LNCAP (cell line): ENCODE measurements at regions not wholly inside any gene's neighbourhood (a gene's known extent, or its start where the extent isn't known, plus 50 kb on each side); places are given as distances from the start of the nearest gene placed in this dataset.

Experiments
- TF ChIP-seq, protein P1 (sequence below): fragments of 450-650 bp; IDR thresholded peaks from 2 replicates; pipeline ENCODE4 v1.5.1; 2017; ENCODE audit warnings: mild to moderate bottlenecking

DNA sequence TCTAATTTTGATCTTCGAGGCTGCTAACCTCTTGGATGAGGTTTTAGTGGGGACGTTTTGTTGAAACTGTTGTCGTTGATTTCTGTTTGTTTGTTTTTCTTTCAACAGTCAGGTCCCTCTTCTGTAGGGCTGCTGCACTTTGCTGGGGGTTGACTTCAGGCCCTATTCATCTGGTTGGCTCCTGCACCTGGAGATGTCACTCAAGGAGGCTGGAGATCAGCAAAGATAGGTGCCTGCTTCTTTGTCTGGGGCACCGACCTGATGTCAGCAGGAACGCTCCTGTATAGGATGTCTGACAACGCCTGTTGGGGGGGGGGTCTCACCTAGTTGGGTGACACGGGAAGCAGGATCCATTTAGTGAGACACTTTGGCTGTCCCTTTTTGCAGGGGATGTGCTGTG is 915.6 kb upstream of the CHAC2 start:
- TF ChIP-seq, protein P1, sequence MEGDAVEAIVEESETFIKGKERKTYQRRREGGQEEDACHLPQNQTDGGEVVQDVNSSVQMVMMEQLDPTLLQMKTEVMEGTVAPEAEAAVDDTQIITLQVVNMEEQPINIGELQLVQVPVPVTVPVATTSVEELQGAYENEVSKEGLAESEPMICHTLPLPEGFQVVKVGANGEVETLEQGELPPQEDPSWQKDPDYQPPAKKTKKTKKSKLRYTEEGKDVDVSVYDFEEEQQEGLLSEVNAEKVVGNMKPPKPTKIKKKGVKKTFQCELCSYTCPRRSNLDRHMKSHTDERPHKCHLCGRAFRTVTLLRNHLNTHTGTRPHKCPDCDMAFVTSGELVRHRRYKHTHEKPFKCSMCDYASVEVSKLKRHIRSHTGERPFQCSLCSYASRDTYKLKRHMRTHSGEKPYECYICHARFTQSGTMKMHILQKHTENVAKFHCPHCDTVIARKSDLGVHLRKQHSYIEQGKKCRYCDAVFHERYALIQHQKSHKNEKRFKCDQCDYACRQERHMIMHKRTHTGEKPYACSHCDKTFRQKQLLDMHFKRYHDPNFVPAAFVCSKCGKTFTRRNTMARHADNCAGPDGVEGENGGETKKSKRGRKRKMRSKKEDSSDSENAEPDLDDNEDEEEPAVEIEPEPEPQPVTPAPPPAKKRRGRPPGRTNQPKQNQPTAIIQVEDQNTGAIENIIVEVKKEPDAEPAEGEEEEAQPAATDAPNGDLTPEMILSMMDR, result no peak

DNA sequence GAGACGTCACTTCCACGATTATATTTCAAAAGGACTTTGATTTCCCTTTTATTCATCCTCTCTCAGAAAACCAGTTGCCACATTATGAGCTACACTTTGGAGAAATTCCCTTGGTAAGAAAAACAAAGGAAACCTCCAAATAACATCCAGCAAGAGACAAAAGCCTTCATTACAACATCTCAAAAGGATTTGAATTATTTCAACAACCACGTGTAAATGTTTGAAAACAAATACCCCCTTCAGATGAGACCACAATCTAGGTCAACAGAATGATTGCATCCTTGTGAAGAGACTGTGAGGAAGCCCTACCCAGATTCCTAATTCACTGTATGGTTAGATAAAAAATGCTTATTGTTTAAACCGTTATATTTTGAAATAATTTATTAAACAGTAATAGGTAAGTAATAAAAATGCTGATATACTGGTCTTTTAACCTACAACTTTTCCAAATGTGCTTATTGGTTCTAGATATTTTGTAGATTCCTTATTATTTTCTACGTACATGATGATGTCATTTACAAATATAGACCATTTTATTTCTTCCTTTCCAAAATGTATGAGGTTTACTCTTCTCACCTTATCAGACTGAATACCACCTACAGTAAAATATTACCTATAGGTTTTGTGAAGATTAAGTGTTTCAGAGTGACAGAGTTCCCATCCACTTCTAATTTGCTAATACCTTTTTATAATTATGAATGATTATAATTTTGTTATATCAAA is 922.7 kb upstream of the CHAC2 start:
- TF ChIP-seq, protein P1, result no peak

DNA sequence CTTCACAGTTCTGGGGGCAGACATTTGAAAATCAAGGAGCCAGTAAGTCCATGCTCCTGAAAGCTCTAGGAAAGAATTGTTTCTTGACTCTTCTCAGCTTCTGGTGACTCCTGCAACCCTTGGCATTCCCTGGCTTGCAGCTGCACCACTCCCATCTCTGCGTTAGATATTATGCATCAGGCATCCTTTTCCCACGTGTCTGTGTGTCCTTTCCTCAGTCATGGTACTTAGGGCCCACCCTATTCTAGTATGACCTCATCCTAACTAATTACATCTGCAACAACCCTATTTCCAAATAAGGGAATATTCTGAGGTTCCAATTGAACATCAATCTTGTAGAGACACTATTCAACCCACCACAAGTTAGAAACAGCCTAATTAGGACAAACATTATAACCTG is 931.7 kb upstream of the CHAC2 start:
- TF ChIP-seq, protein P1, result no peak

DNA sequence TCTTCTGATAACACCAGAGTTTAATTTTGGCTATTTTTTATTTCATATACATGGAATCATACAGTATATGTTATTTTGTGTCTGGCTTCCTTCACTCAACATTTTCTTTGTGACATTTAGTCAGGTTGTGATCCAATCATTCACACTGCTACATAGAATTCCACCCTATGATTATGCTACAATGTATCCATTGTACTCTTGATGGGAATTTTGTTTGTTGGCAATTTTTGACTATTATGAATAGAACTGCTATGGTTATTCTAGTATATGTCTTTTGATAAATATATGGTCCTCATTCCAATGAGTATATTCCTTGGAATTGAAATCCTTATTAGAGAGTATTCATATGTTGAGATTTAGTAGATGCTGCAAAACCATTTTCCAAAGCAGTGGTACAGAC is 936.4 kb upstream of the CHAC2 start:
- TF ChIP-seq, protein P1, result no peak

DNA sequence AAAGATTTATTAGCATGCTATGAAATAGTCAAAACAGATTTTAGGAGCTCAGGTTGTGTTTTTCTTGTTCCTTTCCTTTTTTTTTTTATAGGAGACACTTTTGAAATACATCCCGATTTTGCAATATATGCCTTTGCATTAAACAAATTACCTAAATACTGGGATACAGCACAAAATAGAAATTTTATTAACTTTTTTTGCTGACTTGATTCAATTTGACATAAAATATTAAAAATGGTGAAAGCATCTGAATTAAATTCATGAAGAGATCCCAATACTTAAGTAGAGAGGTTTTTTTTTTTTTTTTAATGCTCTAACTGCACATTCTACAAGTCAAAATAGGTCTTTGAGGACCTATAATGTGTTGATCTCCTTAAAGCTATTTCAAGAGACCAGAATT is 939.5 kb upstream of the CHAC2 start:
- TF ChIP-seq, protein P1, result no peak

DNA sequence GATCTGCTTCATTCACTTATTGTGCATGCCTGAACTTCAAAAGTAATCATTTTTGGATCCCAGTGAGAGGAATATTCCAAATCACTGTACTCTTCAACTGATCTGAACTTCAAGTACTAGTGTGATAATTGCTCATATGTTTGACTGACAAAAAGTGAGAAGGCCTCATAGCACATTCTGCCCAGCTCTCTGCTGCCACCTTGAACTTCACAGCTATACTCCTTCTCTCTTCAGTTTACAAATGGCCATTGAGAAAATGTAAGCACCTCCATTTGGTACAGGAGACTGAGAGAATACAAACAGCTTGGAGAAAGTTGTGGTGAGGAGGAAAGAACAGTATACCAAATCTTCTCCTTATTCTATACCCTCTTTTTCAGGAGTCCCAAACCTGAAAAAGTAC is 946.0 kb upstream of the CHAC2 start:
- TF ChIP-seq, protein P1, result no peak; the same call in 1 of the 2 replicates

DNA sequence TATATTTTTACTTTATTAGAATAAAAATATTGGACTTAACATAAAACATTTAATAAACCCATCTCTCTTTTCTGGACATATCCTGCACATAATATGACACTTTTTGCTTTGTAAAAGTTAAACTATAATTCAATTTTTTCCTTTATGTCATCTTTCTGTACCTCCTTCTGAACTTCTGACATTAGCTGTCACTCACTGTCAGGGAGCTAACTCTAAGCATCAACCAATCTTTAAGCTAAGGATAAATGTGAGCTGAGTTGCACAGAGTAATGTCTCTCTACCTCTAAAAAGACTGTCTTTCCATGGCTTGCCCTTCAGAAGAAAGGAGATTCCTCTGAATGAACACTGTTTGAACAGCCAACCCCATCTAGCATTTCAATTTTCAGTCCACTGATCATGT is 948.6 kb upstream of the CHAC2 start:
- TF ChIP-seq, protein P1, result no peak

DNA sequence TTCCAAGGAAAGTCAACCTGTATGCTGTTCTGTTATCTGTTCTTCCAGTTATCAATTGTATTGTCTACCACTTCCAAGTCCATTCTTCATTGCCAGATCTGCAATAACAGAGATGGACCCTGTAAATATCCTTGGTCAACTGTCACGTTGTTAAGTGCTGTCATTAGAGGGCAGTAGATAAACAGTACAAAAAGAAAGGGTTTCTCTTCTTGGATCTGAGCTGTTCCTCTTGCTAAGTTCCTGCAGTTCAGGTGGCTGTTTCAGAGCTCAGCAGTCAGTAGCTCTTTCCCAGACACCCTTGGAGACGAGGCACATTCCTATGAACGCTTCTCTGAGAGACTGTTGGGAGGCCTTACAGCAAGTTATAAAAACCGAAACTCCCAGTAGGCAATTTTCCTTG is 957.1 kb upstream of the CHAC2 start:
- TF ChIP-seq, protein P1, result peak; percentile 42
